SHP77 (cell line): ENCODE measurements at regions not wholly inside any gene's neighbourhood (a gene's known extent, or its start where the extent isn't known, plus 50 kb on each side); places are given as distances from the start of the nearest gene placed in this dataset.
"Not testable (repeated sequence)": the region's sequence is repeated elsewhere in the genome, so short reads cannot be mapped to it uniquely, and the experiment has no call there.

Experiments
- DNase-seq, 2 experiments: peaks; one replicate each; lab custom pipeline; 2025; lab: John Stamatoyannopoulos, UW

DNA sequence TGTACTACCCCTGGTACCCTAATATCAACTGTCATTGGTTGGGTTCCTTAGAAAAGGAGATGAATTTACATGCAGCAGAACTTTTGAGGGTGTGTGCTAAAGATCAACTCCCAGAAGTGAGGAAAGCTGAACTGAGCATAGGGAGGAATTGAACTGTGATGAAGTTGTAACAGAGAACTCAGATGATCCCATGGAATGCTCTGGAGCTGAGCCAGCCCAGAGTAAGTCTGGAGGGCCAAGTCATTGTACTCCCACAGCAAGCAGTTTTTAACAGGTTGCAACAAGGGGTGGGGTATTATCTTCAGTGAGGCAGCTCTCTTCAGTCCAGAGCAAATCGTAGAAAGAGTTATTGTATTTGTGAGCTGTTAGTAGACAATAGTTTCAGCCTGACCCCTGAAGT lies 572.3 kb downstream of the PYDC2 start:
- no peak for DNase-seq

DNA sequence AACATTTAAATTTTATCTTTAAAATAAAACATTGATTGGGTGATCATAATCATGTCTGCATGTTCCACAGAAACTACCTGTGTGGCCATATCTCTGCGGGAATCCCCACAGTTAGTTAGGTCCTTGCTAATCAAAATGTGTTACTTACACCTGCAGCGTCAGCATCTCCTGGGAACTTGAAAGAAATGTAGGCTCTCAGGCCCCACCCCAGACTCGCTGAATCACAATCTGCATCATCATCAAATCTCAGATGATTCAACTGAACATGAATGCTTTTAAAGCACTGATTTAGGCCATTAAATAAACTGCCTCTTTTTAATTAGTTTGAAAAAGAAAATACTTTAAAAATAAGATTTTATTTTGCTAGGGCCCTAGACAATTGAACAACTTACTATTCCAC lies 577.8 kb downstream of the PYDC2 start:
- no peak for DNase-seq

DNA sequence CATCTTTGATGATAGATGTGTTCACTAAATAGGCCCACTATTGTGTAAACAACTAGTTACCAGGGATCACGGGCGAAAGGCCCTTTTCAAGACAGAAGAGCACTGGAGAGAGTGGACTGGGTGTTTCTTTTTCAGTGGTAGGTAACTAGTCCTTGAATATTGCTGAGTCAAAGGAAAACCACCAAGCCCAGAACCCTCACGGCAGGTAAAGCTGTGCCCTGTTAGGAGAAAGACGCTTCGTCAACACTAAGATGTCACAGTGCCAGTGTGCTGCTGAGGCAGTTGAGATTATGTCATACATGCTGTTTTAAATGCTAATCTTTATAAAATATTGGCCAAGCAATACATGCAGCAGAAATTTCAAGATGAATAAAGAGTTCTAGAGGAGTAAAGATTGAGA lies 578.6 kb downstream of the PYDC2 start:
- DNase-seq: no peak

DNA sequence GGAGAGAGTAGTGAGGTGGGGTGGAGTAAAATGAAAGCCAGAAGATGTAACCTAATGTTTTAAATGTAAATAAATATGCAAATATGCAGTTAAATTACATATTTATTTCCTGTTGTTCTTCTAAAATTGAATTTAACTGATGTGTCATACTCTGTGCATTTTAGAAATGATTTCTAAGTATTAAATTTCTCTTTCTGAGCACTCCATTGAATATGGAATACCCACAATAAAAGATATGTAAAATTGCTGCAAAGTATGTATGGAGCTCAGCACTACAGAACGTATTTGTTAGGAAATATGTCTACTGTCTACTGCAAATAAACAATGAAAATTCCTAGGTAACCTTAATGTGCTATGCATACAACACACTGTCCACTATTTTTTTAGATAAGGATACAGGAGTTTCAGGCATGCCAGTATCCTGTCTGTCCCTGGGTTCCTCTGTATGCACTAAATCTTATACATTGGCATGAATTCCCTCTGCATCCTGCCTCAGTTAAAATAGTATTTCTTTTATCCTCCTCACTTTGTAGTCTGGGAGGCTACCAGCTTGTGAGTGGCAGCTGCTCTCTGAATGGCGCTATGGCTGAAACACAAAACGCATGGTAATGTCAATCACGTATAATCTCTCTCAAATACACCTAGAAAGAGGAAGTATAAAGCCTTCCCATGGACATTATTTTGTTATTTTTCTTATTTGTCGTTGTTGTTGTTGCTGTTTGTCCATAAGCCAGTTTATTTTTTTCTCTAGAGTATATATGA lies 579.5 kb downstream of the PYDC2 start:
- DNase-seq: no peak

DNA sequence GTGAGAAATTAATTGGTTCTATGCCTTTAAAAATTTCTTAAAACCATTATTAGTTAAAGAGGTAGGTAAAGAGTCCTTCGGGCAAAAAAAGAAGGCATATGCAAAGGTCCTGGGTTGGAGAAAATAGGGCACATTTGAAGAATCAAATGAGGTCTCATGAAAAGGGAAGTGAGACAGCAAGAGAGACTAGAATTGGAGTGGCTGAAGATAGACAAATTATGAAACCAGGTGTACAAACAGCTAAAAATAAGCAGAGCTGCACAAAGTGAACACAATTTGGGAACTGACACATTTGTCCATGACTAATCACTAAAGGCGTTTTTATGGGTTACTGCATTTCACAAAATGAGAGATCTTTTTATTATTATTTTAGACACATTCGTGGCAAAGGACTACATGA lies 581.2 kb downstream of the PYDC2 start:
- DNase-seq: no peak

DNA sequence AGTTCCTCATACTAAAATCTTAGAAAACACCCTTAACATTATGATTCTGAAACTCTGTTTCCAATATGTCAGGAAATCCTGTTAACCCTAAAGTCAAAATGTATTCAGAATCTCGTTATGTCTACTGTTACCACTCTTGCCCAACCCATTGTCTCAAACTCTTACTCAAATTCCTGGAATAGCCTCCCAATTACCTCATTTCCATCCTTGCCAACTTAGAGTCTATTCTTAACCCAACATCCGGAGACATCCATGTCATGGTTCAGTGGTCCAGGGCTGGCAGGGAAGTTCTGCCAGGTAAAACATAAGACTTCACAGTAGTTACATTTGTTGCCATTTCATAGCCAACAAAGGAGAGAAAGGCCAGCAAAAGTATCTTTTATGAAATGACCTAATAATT lies 593.9 kb downstream of the PYDC2 start:
- no peak for DNase-seq

DNA sequence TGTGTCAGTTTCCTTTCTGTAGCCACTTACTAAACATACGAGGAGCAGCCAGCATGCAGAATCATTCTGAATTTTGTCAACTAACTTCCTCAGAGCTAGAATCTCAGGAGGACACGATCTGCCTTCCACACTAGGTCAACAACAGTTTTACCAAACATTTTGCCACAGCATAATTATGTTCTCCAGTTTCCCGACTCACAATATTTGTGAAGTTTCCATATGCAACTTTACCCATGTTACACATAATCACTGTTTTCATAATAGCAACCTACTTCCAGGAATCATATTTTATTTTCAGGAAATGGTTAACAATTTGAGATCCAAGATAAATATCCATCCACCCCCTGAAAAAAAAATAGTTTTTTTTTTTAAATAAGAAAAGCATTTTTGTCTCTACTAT lies 595.0 kb downstream of the PYDC2 start:
- no peak for DNase-seq

DNA sequence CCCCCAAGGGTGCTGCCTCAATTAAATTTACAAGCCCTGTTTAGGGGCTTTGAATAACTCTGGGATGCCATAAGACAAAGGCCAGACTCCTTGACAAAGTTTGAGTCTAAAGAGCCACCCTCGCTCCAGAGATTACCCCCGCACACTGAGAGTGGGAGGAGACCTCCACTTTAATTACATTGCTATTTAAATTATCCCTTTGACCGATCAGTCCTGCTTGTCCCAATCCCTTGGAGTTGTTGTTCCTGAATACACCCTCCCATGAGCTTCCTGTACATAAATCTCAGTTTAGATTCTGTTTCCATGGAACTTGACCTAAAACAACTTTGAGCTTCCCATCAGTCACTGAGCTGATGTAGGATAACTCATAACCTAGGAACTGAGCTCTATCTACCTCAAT lies 596.3 kb downstream of the PYDC2 start:
- DNase-seq: no peak

DNA sequence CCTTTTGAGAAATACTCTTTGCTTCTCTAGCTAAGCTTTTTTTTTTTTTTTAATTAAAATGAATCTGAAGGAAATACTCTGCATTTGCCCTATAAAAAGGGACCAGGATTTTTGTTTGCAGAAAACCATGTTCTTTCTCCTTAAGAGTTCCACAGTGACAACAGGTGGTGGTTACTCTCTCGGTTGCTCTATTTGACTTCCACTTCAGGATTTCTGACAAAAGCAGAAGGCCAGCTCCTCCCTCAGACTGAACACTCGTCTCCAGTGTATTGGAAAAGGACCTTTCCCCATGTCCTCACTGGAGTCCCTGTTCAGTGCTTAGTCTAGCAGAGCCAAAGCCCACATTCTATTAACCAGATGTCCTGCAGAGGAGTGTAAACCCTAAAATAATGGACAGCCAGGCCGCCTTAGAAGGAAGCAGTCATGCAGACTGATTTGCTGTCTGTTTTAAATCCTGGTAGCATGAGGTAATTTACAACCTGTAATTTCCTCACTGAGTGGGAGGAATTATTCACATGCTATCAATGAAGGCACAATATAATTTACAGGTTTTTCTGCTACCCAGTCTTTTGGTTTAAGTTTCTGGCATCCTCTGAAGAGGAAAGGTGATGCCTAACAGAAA lies 599.3 kb downstream of the PYDC2 start:
- DNase-seq: peak; percentile 54 to 65

DNA sequence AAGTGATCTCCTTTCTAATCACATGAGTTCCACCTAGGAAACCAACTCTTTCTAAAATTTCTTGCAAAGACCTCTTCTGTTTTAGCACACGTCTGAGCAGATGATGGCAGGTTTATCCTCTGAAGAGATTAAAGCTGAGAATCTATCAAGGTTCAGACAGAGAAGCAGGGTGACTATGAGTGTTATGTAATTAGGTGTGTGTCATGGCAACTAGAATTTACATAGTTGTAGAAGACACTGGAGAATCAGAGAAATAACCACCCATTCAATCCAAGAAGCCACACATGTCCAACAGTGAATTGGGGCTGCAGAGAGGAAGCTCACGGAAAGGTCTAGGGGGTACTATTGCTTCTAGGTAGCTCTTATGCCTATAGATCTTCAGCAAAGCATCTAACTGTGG lies 600.5 kb downstream of the PYDC2 start:
- no peak for DNase-seq

DNA sequence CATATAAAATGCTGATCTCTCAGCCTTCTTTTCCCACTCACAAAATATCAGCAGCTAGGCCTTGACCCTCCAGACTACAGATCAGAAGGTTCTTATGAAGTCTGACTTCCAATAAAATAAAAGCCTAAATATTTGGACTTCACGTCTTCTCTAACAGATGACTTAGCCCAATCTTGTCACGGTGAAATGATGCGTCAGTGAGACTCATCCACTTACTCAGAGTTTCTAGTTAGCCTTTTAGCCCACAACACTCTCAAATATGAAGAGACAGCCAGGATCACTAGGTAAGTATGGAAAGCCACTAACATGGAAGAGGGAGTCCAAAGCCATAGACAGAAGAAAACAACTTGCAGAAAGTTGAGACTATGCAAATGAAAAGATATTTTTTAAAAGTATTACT lies 601.2 kb downstream of the PYDC2 start:
- DNase-seq: no peak

DNA sequence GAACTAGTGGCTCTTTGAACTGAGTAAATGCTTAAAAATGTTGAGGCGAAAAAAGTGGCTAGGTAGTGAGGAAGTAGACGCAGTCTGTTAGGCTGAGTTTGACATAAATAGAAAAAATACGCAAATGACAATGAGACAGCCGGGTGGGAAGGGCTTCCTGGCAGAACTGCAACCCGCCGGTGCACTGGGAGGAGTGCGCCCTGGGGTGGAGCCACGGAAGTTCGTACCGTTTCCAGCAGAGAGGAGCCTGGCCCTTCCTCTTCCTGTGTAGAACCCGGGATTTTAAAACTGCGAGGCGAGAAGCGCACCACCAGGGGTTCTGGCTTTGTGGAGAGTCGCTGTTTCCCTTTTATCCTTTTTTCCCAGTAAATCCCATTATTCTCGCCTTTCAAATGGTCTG lies 602.6 kb downstream of the PYDC2 start:
- DNase-seq: no peak

DNA sequence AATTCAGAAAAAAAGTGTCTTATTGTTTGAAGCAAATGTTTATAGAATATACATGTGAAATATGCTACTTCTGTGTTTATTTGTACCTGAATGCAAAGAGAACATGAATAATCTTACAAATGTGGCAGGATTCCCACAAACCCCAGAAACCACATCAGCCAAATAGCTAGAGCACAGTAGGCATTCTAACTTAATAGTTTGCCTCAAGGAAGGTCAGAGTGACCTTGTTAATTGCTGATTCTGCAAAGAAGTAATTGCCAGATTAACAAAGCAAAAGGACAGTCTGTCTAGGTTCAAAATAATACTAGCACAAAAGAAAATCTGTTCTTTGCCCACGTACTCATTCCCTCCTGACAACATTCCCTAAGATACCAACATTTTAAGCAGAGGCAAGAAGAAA lies 604.0 kb downstream of the PYDC2 start:
- no peak for DNase-seq

DNA sequence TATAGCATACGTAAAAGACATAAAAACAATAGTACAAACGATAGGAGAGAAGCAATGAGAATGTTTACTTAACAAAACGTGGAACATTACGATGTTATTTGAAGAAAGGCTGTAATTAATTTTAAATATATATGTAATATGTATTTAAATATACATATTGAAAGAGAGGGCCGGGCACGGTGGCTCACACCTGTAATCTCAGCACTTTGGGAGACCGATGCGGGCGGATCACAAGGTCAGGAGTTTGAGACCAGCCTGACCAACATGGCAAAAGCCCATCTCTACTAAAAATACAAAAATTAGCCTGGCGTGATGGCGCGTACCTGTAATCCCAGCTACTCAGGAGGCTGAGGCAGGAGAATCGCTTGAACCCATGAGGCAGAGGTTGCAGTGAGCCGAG lies 605.3 kb downstream of the PYDC2 start:
- not testable (repeated sequence) for DNase-seq

DNA sequence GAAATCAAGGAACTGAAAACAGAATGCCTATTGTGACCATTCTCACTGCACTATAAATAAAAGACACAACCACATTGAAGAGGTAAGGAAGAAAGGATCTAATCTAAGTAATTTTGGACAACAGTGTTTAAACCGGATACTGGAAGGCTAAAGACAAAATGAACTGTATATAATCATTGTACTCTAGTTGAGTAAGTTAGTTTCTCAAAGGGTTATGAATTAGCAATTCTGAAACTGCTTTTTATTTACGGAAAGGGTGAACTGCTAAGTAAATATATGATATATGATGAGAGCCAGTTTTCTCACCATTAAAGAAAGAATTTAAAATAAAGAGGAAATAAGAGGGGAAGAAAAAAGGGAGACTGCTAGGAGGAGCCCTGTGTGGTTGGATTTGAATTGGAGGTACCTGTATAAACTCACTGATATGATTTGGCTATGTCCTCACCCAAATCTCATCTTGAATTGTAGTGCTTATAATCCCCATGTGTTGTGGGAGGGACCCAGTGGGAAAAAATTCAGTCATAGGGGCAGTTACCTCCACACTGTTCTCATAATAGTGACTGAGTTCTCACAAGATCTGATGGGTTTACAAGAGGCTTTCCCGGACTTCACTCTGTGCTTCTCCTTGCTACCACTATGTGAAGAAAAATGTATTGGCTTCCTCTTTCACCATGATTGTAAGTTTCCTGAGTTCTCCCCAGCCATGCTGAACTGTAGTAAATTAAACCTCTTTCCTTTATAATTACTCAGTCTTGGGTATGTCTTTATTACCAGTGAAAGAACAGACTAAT lies 607.7 kb downstream of the PYDC2 start:
- no peak for DNase-seq

DNA sequence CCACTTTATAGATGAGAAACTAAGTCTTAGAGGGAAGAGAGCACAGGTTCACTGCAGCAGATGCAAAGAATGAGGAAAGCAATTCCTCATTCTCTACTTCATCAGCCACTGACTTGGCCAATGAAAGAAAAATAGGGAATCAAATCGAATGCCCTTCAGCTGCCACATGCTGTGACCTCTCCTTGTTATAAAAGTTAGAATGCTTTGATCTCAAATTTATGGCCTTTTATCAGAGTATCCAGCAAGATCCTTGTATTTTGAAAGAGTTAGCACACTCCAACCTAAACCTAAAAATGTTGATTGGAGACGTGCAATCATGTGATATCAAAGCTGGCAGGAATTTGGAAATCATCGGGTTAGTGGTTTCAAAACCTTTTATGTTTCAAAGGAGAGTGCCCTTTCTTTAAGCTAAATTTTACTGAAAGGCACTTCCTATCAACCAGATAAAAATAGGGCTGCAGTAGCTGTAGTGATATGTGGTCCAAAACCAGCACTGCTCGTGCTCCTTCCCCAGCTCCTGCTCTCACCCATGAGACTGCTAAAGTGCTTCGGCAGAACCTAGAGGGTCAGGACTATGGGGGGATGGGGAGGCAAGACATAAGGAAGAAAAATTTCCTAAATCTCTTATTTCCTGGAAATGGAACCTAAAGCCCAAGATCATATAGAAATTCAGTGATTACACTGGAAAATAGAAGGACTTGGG lies 617.0 kb downstream of the PYDC2 start:
- no peak for DNase-seq

DNA sequence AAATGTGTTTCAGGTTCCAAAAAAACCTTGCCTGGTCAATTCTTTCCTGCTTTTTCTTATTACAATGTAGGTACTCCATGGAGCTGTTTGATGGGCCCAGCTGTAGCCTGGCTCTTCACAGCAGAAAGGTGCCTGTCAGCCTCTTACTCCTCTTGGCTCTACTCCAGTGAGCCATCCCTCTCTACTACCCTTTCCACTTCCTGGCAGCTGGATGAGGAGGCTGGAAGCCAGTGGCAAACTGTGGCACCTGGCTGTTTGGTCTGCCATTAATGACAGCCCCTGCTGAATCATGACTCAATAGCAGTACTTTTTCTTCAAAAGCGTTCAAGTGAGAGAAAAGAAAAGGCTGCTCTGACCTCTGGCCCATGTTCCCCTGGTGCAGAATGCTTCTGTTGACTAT lies 618.1 kb downstream of the PYDC2 start:
- DNase-seq: peak; percentile 74 to 75

DNA sequence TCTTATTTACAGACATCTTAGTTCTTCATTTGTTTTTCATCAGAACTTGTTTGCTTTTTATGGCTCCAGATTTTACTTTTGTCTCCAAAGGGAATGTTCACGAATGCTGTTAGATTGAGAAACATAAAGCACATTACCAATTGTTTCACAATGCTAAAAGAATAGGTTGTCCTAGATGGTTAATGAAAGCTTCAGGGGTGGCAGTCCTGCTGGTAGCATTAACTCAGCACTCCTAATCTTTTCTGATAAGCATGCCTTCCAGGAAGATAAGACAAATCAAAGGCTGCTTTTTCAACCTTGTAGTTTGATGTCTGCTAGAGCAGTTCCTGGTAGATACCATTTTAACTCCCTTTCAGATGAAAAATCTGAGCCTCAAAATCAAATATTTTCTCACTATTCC lies 619.4 kb downstream of the PYDC2 start:
- DNase-seq: no peak

DNA sequence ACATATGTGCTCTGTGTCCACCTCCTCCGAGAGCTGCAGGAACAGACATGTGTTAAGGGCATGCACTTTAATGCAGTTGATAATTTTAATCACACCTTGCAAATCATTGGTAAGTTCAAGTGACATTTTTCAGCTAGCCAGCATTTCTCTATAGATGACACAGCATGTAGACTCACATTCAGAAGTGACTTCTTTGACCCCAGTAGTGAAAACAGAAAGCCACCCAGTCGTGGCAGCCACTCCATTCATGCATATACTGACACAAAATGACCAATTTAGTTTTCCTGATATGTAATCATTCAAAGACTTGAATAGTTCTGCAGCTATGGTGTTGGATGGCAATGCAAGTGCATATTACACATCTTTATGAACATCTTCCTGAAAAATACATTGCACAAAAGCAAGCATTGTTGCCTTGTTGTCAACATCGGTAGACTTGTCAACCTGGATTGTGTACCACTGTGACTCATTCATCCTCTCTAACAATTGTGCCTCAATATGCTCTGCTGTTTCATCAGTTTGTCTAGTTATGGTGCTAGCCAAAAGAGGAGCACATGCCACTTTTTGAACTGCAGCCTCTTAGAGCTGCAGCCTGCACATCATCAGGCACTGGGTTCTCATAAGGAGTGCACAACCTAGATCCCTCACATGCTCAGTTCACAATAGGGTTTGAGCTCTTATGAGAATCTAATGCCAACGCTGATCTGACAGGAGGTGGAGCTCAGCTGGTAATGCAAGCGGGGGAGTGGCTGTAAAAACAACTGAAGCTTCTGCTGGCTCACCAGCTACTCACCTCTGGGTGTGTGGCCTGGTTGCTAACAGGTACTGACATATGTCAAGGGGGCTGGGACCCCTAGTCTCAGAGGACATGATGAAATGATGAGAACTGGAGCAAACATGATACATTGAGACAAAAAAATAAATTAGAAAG lies 622.0 kb downstream of the PYDC2 start:
- no peak for DNase-seq
